CD4-positive, alpha-beta T cell treated with Interleukin-17A for 1 hour (primary cell): ENCODE measurements at regions not wholly inside any gene's neighbourhood (a gene's known extent, or its start where the extent isn't known, plus 50 kb on each side); places are given as distances from the start of the nearest gene placed in this dataset.

Source experiments
- DNase-seq: peaks from one replicate; pipeline ENCODE4 v3.0.0-alpha.2; 2020

- no peak for DNase-seq
Measured at GRCh38 chr14:43244142-43244625, 1262.9 kb downstream of the FSCB start.

- DNase-seq: no peak
Measured at GRCh38 chr14:43243168-43243567, 1263.9 kb downstream of the FSCB start.

- no peak for DNase-seq
Measured at GRCh38 chr14:43232261-43232660, 1274.8 kb downstream of the FSCB start.

GRCh38 chr14:43215524-43215923 is 1291.6 kb downstream of the FSCB start:
- DNase-seq: no peak

- no peak for DNase-seq
Measured at GRCh38 chr14:43207189-43207588, 1299.9 kb downstream of the FSCB start.

- no peak for DNase-seq
Measured at GRCh38 chr14:43204816-43205215, 1302.3 kb downstream of the FSCB start.

- no peak for DNase-seq
Measured at GRCh38 chr14:43200519-43200918, 1306.6 kb downstream of the FSCB start.

- DNase-seq: no peak
Measured at GRCh38 chr14:43198465-43198864, 1308.6 kb downstream of the FSCB start.

GRCh38 chr14:43184540-43184939 is 1322.5 kb downstream of the FSCB start:
- no peak for DNase-seq

- DNase-seq: no peak
Measured at GRCh38 chr14:43183916-43184315, 1323.2 kb downstream of the FSCB start.

GRCh38 chr14:43175896-43176295 is 1331.2 kb downstream of the FSCB start:
- no peak for DNase-seq

- DNase-seq: no peak
Measured at GRCh38 chr14:43172899-43173548, 1334.1 kb downstream of the FSCB start.

- DNase-seq: no peak
Measured at GRCh38 chr14:43169722-43170121, 1337.4 kb downstream of the FSCB start.

- DNase-seq: no peak
Measured at GRCh38 chr14:43168371-43168925, 1338.6 kb downstream of the FSCB start.

- no peak for DNase-seq
Measured at GRCh38 chr14:43166163-43166562, 1340.9 kb downstream of the FSCB start.

GRCh38 chr14:43165651-43166050 is 1341.4 kb downstream of the FSCB start:
- no peak for DNase-seq

GRCh38 chr14:43161477-43161876 is 1345.6 kb downstream of the FSCB start:
- no peak for DNase-seq

GRCh38 chr14:43157661-43158060 is 1349.4 kb downstream of the FSCB start:
- no peak for DNase-seq

- DNase-seq: no peak
Measured at GRCh38 chr14:43155924-43156323, 1351.2 kb downstream of the FSCB start.

- DNase-seq: no peak
Measured at GRCh38 chr14:43155258-43155657, 1351.8 kb downstream of the FSCB start.

- DNase-seq: no peak
Measured at GRCh38 chr14:43147485-43147884, 1359.6 kb downstream of the FSCB start.

- no peak for DNase-seq
Measured at GRCh38 chr14:43145361-43145760, 1361.7 kb downstream of the FSCB start.

- DNase-seq: no peak
Measured at GRCh38 chr14:43143106-43143505, 1364.0 kb downstream of the FSCB start.

GRCh38 chr14:43141636-43142191 is 1365.4 kb downstream of the FSCB start:
- DNase-seq: no peak

GRCh38 chr14:43140453-43140852 is 1366.6 kb downstream of the FSCB start:
- no peak for DNase-seq
